Heart right ventricle (tissue), 16 donors: ENCODE measurements at regions not wholly inside any gene's neighbourhood (a gene's known extent, or its start where the extent isn't known, plus 50 kb on each side); places are given as distances from the start of the nearest gene placed in this dataset.

Experiments
- ATAC-seq, 8 donors: fragments of 200-7000 bp; cut with Tn5 transposase; one replicate each; pipeline ENCODE4 v1.9.1; 2020; ENCODE audit warnings: mild to moderate bottlenecking in 8 of 8, moderate library complexity in 8 of 8, moderate number of reproducible peaks in 1 of 8
- DNase-seq, 2 donors: peaks; one replicate each; pipeline ENCODE4 v3.0.0-alpha.2; 2020
- H3K27ac ChIP-seq, 10 donors: fragments of 200-600 bp; sonication (generic) in 2 of 10; one replicate each; pipeline versions ENCODE4 v1.5.0 to v1.8.0; 2020 to 2022; ENCODE audit warnings: mild to moderate bottlenecking in 3 of 10
- H3K27me3 ChIP-seq, 7 donors: fragments of 200-600 bp; one replicate each; pipeline ENCODE4 v1.8.0; 2021 to 2022; ENCODE audit warnings: mild to moderate bottlenecking in 2 of 7
- H3K36me3 ChIP-seq, 9 donors: fragments of 200-600 bp; sonication (generic) in 1 of 9; one replicate each; pipeline versions ENCODE4 v1.5.0 to v1.8.0; 2020 to 2022; ENCODE audit warnings: mild to moderate bottlenecking in 2 of 9
- H3K4me1 ChIP-seq, 9 donors: fragments of 200-600 bp; sonication (generic) in 1 of 9; one replicate each; pipeline versions ENCODE4 v1.5.0 to v1.8.0; 2020 to 2022; ENCODE audit warnings: mild to moderate bottlenecking in 4 of 9
- H3K4me3 ChIP-seq, 10 donors: fragments of 200-600 bp; sonication (generic) in 2 of 10; one replicate each; pipeline versions ENCODE4 v1.5.0 to v1.8.0; 2020 to 2022; ENCODE audit warnings: mild to moderate bottlenecking in 7 of 10, moderate library complexity in 2 of 10
- H3K9me3 ChIP-seq, 11 donors: fragments of 200-600 bp in 10 of 11; sonication (generic) in 2 of 11; one replicate each; pipeline versions ENCODE4 v1.5.0 to v1.8.0; 2013 to 2022; ENCODE audit warnings: mild to moderate bottlenecking in 2 of 11, control low read depth in 1 of 11, moderate library complexity in 1 of 11
- WGBS, 2 donors: extraction: QIAGEN DNeasy Blood & Tissue Kit; methylation state at CpG; one replicate each; pipeline ENCODE4 v1.1.7; 2013; ENCODE audit warnings: inconsistent platforms in 1 of 2; 5-methylcytosine and 5-hydroxymethylcytosine counted together
- intact Hi-C, 10 donors: fragments of 100-400 bp; cut with DNase I; formaldehyde crosslinking; loops; one replicate each; pipeline versions ENCODE4 v1.11.1 to v1.14.2; 2022
- TF ChIP-seq, protein P1 (sequence below), 9 donors: fragments of 200-600 bp; sonication (generic) in 2 of 9; IDR thresholded peaks; one replicate each; pipeline versions ENCODE4 v1.5.0 to v1.8.0; 2021 to 2022; ENCODE audit warnings: antibody characterized with exemption in 9 of 9, mild to moderate bottlenecking in 5 of 9, moderate library complexity in 1 of 9
- donor health status: Arrhythmogenic right ventricular cardiomyopathy.
- donor health status: ischemic (EF 13 %, LVEDD 7.1; RV severe dilation, severe dysfunction).
- donor health status: healthy with polysubstance abuse.
- donor health status: DM: no; HTN: yes; CAD: no.
- donor health status: DM: no; HTN: no; CAD: no.
- donor health status: ischemic (EF 25% LVEDD 6.9; RV normal size, moderate dysfunction).
- donor health status: ischemic (EF 25% LVEDD 5.7; RV mildly dilated, moderate dysfunction).
- donor health status: healthy.
- donor health status: DM: yes; HTN: yes; CAD: no.
- donor health status: Ischemic cardiomyopathy.
- donor health status: ischemic (EF 35%, LVEDD 5.7; RV mildly dilated, moderate dysfunction).
- donor health status: nonischemic (EF 11% LVEDD 7.7; RV severe dilation, severe dysfunction).
- donor health status: DM: yes; HTN: yes; CAD: no.
- donor health status: PGD.
- donor health status: ischemic (EF 29% LVEDD 5.4; RV normal size, mild dysfunction).
- donor health status: nonischemic (EF 23%, LVEDD 6.1; RV moderate dilation, normal function).

GRCh38 chr10:123381224-123381623, 227.0 kb downstream of the BUB3 start:
- H3K4me3 ChIP-seq, result no peak overlapping the region
- ATAC-seq (no peak), DNase-seq (no peak)
- 71 to 72% methylated on average over 5 of the region's 5 CpGs for WGBS, 2 donors
- no peaks in the 10 kb centered on the region for H3K4me1 ChIP-seq
- TF ChIP-seq, protein P1, sequence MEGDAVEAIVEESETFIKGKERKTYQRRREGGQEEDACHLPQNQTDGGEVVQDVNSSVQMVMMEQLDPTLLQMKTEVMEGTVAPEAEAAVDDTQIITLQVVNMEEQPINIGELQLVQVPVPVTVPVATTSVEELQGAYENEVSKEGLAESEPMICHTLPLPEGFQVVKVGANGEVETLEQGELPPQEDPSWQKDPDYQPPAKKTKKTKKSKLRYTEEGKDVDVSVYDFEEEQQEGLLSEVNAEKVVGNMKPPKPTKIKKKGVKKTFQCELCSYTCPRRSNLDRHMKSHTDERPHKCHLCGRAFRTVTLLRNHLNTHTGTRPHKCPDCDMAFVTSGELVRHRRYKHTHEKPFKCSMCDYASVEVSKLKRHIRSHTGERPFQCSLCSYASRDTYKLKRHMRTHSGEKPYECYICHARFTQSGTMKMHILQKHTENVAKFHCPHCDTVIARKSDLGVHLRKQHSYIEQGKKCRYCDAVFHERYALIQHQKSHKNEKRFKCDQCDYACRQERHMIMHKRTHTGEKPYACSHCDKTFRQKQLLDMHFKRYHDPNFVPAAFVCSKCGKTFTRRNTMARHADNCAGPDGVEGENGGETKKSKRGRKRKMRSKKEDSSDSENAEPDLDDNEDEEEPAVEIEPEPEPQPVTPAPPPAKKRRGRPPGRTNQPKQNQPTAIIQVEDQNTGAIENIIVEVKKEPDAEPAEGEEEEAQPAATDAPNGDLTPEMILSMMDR (IDR thresholded peaks at IDR 0.05), result no peak
- H3K9me3 ChIP-seq, result peaks cover 0 to 23% (median 10%) of the 10 kb centered on the region in 11 donors
- H3K27ac ChIP-seq, result no peak overlapping the region
- H3K36me3 ChIP-seq, result no peaks in the 10 kb centered on the region
- peaks cover 0 to 9% (median 3%) of the 10 kb centered on the region in 7 donors for H3K27me3 ChIP-seq
- intact Hi-C loops, result loop anchor here in 2 of 10 donors (10.0 kb wide), 1 partner anchor 246 kb away; the partner anchor contains the start of gene HMX3 (in 2 of the 2)

- TF ChIP-seq, protein P1 (IDR thresholded peaks at IDR 0.05), result no peak
- intact Hi-C loops, result loop anchor here in 2 of 10 donors (10.0 kb wide), 1 partner anchor 248 kb away; the partner anchor contains the start of gene HMX3 (in 2 of the 2)
- 85 to 87% methylated on average over 4 of the region's 4 CpGs for WGBS, 2 donors
- peaks cover 0 to 35% (median 11%) of the 10 kb centered on the region in 11 donors for H3K9me3 ChIP-seq
- H3K4me1 ChIP-seq, result no peaks in the 10 kb centered on the region
- DNase-seq (no peak), ATAC-seq (no peak)
- H3K27ac ChIP-seq, result no peak overlapping the region
- H3K36me3 ChIP-seq, result no peaks in the 10 kb centered on the region
- peaks cover 0 to 4% (median 0%) of the 10 kb centered on the region in 7 donors for H3K27me3 ChIP-seq
- no peak overlapping the region for H3K4me3 ChIP-seq
These were observed 228.3 kb downstream of the BUB3 start for GRCh38 chr10:123382491-123382890.

- intact Hi-C loops, result loop anchor here in 2 of 10 donors (10.0 kb wide), 1 partner anchor 251 kb away; the partner anchor contains the start of gene HMX3 (in 2 of the 2)
- WGBS, 2 donors, result 87% methylated on average over 2 of the region's 2 CpGs
- DNase-seq (no peak), ATAC-seq (no peak)
- Histone ChIP-seq H3K9me3 (peaks cover 0 to 38% (median 11%) of the 10 kb centered on the region in 11 donors), H3K4me3 (no peak overlapping the region), H3K36me3 (no peaks in the 10 kb centered on the region), H3K4me1 (no peaks in the 10 kb centered on the region), H3K27ac (no peak overlapping the region), H3K27me3 (peaks cover 0 to 4% (median 0%) of the 10 kb centered on the region in 7 donors)
- TF ChIP-seq, protein P1 (IDR thresholded peaks at IDR 0.05), result no peak
These were observed 231.4 kb downstream of the BUB3 start for GRCh38 chr10:123385508-123386080.

DNA sequence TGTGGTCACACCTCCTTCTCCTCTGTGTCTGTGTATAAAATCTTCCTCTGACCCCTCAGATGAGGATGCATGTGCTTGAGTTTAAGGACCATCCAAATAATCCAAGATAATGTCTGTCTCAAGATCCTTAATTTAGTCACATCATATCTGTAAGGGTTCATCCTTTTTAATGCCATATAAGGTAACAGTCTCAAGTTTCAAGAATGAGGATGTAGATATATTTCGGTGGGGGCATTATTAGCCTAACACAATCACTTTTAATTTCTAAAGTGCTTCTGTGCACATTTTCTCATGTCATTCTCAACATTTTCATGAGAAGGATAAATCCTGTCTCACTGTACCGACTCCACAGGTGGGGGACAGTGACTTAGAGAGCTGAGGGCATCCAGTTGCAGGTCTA, 235.3 kb downstream of the BUB3 start:
- no peaks in the 10 kb centered on the region for H3K36me3 ChIP-seq
- WGBS, 2 donors, result 83 to 85% methylated on average over 2 of the region's 2 CpGs
- intact Hi-C loops, result loop anchor here in 2 of 10 donors (10.0 kb wide), 1 partner anchor 255 kb away; the partner anchor contains the start of gene HMX3 (in 2 of the 2)
- DNase-seq, result no peak
- no peak overlapping the region for H3K27ac ChIP-seq
- TF ChIP-seq, protein P1 (IDR thresholded peaks at IDR 0.05), result no peak
- H3K4me1 ChIP-seq, result no peaks in the 10 kb centered on the region
- ATAC-seq, result no peak
- H3K4me3 ChIP-seq, result no peak overlapping the region
- H3K27me3 ChIP-seq, result peaks cover 0 to 5% (median 0%) of the 10 kb centered on the region in 7 donors
- H3K9me3 ChIP-seq, result peaks cover 0 to 33% (median 11%) of the 10 kb centered on the region in 11 donors
